ENCODE measurements at regions not wholly inside any gene's neighbourhood (a gene's known extent, or its start where the extent isn't known, plus 50 kb on each side); places are given as distances from the start of the nearest gene placed in this dataset.

DNA sequence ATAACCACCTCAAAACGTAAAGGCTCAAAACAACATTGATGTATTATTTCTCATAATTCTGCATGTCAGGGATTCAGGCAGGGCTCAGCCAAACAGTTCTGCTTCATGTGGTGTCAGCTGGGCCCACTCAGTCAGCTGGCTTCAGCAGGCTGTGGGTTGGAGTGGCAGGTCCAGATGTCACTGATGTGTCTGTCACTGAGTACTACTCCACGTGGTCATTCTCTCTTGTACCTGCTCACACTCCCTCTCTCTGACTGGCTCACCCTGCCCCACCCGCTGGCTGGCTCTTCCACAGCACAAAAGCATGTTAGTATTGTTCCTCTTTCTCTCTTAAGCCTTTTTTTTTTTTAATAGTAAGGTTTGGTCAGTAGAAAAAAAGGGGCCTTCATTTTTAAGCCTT, 182.4 kb downstream of the DICER1 start:
- no peak for DNase-seq (ENCODE audit: low read depth)
- POLR2A ChIA-PET, result no interaction called here

DNA sequence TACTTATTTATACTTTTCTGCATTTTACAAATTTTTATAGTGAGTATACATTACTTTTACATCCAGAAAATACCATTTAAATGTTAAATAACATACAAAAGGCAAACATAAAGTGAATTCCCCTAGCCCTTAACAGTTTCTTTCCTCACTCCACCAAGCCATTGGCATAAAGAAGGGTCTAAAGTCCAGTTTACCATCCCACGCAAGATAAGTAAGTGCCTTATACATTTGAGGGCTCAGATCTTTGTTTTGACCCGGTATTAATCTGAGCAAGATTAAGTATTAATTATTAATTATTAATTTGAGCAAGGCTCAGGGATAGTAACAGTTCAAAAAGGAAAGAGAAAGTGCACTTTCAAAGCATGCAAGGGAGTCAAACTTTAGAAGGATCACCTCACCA, 182.9 kb downstream of the DICER1 start:
- ChIA-PET CTCF (no interaction called here), POLR2A (no interaction called here)
- no peaks in the 10 kb centered on the region for H3K27me3 ChIP-seq (ENCODE audit: control insufficient read depth, insufficient read depth, low read length)
- no peak for DNase-seq (ENCODE audit: low read depth)
- TF ChIP-seq, protein P1, sequence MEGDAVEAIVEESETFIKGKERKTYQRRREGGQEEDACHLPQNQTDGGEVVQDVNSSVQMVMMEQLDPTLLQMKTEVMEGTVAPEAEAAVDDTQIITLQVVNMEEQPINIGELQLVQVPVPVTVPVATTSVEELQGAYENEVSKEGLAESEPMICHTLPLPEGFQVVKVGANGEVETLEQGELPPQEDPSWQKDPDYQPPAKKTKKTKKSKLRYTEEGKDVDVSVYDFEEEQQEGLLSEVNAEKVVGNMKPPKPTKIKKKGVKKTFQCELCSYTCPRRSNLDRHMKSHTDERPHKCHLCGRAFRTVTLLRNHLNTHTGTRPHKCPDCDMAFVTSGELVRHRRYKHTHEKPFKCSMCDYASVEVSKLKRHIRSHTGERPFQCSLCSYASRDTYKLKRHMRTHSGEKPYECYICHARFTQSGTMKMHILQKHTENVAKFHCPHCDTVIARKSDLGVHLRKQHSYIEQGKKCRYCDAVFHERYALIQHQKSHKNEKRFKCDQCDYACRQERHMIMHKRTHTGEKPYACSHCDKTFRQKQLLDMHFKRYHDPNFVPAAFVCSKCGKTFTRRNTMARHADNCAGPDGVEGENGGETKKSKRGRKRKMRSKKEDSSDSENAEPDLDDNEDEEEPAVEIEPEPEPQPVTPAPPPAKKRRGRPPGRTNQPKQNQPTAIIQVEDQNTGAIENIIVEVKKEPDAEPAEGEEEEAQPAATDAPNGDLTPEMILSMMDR (IDR thresholded peaks at IDR 0.05; ENCODE audit: insufficient read depth, low read depth, low read length), result no peak
- no peak overlapping the region for H3K4me3 ChIP-seq (ENCODE audit: low read depth, low read length)
- no peaks in the 10 kb centered on the region for H3K36me3 ChIP-seq (ENCODE audit: control insufficient read depth, insufficient read depth, low read length)

More for the DNA sequence above, 182.4 kb downstream of the DICER1 start:
- CTCF ChIA-PET, result no interaction called here
- Histone ChIP-seq H3K27me3 (ENCODE audit: control insufficient read depth, insufficient read depth, low read length) (no peaks in the 10 kb centered on the region), H3K36me3 (ENCODE audit: control insufficient read depth, insufficient read depth, low read length) (no peaks in the 10 kb centered on the region), H3K4me3 (ENCODE audit: low read depth, low read length) (no peak overlapping the region)
- TF ChIP-seq, protein P1 (IDR thresholded peaks at IDR 0.05; ENCODE audit: insufficient read depth, low read depth, low read length), result no peak

DNA sequence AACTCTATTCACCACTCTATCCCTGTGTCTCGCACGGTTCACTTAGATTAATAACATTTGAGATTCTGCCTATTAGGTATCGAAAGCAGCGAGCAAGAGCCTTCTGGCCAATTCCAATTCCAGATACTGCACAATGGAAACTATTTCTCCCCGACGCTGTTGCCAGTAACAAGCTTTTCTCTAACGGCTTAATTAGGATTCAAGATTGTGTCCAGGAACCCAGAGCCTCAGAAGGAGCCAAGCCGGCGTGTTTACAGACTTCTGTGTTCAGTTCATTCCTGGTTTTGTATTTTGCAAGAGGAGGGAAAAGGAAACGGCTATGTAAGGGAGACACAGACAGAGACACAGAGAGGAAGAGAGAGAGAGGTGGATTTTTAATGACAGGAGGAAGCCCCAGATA, 185.6 kb downstream of the DICER1 start:
- DNase-seq (ENCODE audit: low read depth), result no peak
- H3K4me3 ChIP-seq (ENCODE audit: low read depth, low read length), result no peak overlapping the region
- H3K27me3 ChIP-seq (ENCODE audit: control insufficient read depth, insufficient read depth, low read length), result no peaks in the 10 kb centered on the region
- H3K36me3 ChIP-seq (ENCODE audit: control insufficient read depth, insufficient read depth, low read length), result no peaks in the 10 kb centered on the region
- POLR2A ChIA-PET, result no interaction called here
- TF ChIP-seq, protein P1 (IDR thresholded peaks at IDR 0.05; ENCODE audit: insufficient read depth, low read depth, low read length), result no peak
- CTCF ChIA-PET, result no interaction called here

DNA sequence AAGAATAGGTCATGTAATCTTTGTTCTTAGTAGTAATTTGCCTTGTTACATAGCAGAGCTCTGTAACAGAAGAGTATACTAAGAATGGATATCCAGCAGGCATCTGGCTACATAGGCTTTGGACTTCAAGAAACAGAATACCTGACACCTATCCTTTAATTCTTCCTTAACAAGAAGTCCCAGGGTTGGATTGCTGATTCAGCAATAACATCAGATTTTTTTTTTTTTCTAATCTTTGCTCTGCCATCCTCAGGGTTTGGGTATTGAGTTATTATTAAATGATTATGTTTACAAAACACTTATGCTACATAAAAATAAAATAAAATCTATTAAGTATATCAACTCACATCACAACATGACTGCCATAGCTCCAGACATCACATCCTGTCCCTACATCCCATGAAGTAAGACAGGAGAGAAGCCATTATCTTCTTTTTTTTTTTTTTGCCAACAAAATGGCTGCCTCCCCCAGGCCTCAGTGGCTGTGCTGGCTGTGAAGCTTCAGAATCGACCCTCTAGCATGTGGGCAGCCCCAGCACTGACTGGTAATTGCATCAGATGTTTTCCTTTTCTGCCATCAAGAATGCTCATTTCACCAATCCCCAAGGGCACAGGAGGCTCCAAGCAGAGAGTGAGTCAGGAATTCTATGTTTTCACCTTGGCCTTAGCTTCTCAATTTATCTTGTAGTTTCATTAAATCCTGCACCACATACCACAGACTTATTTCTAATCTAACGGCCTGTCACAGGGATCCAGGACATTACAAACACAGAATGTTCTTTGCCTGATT, 186.2 kb downstream of the DICER1 start:
- DNase-seq (ENCODE audit: low read depth), result no peak
- POLR2A ChIA-PET, result no interaction called here
- CTCF ChIA-PET, result no interaction called here

DNA sequence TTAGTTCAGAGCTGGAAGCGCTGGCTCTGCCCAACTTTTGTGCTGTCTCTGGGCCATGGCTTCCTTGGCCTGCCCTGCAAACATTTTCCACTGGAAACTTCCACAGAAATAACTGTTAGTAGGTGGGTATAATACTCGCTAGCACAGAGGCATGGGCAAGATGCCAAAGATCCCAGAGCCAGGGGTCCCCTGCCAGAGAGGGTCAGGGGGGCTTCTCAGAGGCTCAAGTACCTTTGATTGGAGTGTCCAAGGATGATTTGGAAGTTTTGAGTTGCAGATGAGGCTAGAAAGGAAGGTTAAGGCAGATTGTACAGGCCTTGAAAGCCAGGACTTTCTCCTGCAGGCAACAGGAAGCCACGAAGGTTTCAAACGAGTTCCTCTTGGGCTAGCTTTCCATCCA, 187.6 kb downstream of the DICER1 start:
- Histone ChIP-seq H3K4me3 (ENCODE audit: low read depth, low read length) (no peak overlapping the region), H3K27me3 (ENCODE audit: control insufficient read depth, insufficient read depth, low read length) (no peaks in the 10 kb centered on the region), H3K36me3 (ENCODE audit: control insufficient read depth, insufficient read depth, low read length) (no peaks in the 10 kb centered on the region)
- DNase-seq (ENCODE audit: low read depth), result no peak
- ChIA-PET CTCF (no interaction called here), POLR2A (no interaction called here)
- TF ChIP-seq, protein P1 (IDR thresholded peaks at IDR 0.05; ENCODE audit: insufficient read depth, low read depth, low read length), result no peak

More for the DNA sequence above, 186.2 kb downstream of the DICER1 start:
- TF ChIP-seq, protein P1 (IDR thresholded peaks at IDR 0.05; ENCODE audit: insufficient read depth, low read depth, low read length), result no peak
- Histone ChIP-seq H3K27me3 (ENCODE audit: control insufficient read depth, insufficient read depth, low read length) (no peaks in the 10 kb centered on the region), H3K4me3 (ENCODE audit: low read depth, low read length) (no peak overlapping the region), H3K36me3 (ENCODE audit: control insufficient read depth, insufficient read depth, low read length) (no peaks in the 10 kb centered on the region)

All from BJ (cell line).